ENCODE measurements at regions not wholly inside any gene's neighbourhood (a gene's known extent, or its start where the extent isn't known, plus 50 kb on each side); places are given as distances from the start of the nearest gene placed in this dataset.

GRCh38 chr3:23704298-23704697 is 101.5 kb upstream of the UBE2E1 start:
- Histone ChIP-seq H3K4me3 (ENCODE audit: low read depth in 1 of 2, low read length in 2 of 2) (no peak overlapping the region), H4K20me1 (ENCODE audit: insufficient read depth, low read length) (no peaks in the 10 kb centered on the region), H3K27ac (ENCODE audit: low read length) (no peak overlapping the region), H3K9ac (ENCODE audit: low read depth, low read length) (no peak overlapping the region), H3K79me2 (ENCODE audit: insufficient read depth, low read length) (no peaks in the 10 kb centered on the region), H3K27me3 (ENCODE audit: insufficient read depth, low read length, poor library complexity) (no peaks in the 10 kb centered on the region), H3K9me3 (ENCODE audit: insufficient read depth, low read length, severe bottlenecking) (no peaks in the 10 kb centered on the region), H3K4me2 (ENCODE audit: insufficient read depth, low read length) (no peak overlapping the region), H3K36me3 (ENCODE audit: insufficient read depth, low read length) (no peaks in the 10 kb centered on the region), H3K4me1 (ENCODE audit: insufficient read depth, low read length) (no peaks in the 10 kb centered on the region), H2AFZ (ENCODE audit: low read depth, low read length) (no peak overlapping the region)
- DNase-seq (no peak), ATAC-seq (ENCODE audit: insufficient read depth, low read depth) (no peak)
- TF ChIP-seq, protein P1, sequence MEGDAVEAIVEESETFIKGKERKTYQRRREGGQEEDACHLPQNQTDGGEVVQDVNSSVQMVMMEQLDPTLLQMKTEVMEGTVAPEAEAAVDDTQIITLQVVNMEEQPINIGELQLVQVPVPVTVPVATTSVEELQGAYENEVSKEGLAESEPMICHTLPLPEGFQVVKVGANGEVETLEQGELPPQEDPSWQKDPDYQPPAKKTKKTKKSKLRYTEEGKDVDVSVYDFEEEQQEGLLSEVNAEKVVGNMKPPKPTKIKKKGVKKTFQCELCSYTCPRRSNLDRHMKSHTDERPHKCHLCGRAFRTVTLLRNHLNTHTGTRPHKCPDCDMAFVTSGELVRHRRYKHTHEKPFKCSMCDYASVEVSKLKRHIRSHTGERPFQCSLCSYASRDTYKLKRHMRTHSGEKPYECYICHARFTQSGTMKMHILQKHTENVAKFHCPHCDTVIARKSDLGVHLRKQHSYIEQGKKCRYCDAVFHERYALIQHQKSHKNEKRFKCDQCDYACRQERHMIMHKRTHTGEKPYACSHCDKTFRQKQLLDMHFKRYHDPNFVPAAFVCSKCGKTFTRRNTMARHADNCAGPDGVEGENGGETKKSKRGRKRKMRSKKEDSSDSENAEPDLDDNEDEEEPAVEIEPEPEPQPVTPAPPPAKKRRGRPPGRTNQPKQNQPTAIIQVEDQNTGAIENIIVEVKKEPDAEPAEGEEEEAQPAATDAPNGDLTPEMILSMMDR (IDR thresholded peaks at IDR 0.05; ENCODE audit: borderline replicate concordance, extremely low read depth, low read length, poor library complexity, severe bottlenecking), result no peak

GRCh38 chr3:23706111-23706510 is 99.6 kb upstream of the UBE2E1 start:
- Histone ChIP-seq H3K27ac (ENCODE audit: low read length) (no peak overlapping the region), H3K36me3 (ENCODE audit: insufficient read depth, low read length) (no peaks in the 10 kb centered on the region), H3K9me3 (ENCODE audit: insufficient read depth, low read length, severe bottlenecking) (no peaks in the 10 kb centered on the region), H4K20me1 (ENCODE audit: insufficient read depth, low read length) (no peaks in the 10 kb centered on the region), H3K4me2 (ENCODE audit: insufficient read depth, low read length) (no peak overlapping the region), H3K27me3 (ENCODE audit: insufficient read depth, low read length, poor library complexity) (no peaks in the 10 kb centered on the region), H3K4me1 (ENCODE audit: insufficient read depth, low read length) (no peaks in the 10 kb centered on the region), H2AFZ (ENCODE audit: low read depth, low read length) (no peak overlapping the region), H3K9ac (ENCODE audit: low read depth, low read length) (no peak overlapping the region), H3K4me3 (ENCODE audit: low read depth in 1 of 2, low read length in 2 of 2) (no peak overlapping the region), H3K79me2 (ENCODE audit: insufficient read depth, low read length) (no peaks in the 10 kb centered on the region)
- TF ChIP-seq, protein P1 (IDR thresholded peaks at IDR 0.05; ENCODE audit: borderline replicate concordance, extremely low read depth, low read length, poor library complexity, severe bottlenecking), result no peak
- no peak for TF ChIP-seq EZH2 (IDR thresholded peaks at IDR 0.05; ENCODE audit: borderline replicate concordance, low read depth, low read length, severe bottlenecking)
- ATAC-seq (ENCODE audit: insufficient read depth, low read depth) (no peak), DNase-seq (no peak)

GRCh38 chr3:23709987-23710386 is 95.8 kb upstream of the UBE2E1 start:
- H3K36me3 ChIP-seq (ENCODE audit: insufficient read depth, low read length), result no peaks in the 10 kb centered on the region
- no peaks in the 10 kb centered on the region for H4K20me1 ChIP-seq (ENCODE audit: insufficient read depth, low read length)
- H3K4me2 ChIP-seq (ENCODE audit: insufficient read depth, low read length), result no peak overlapping the region
- no peaks in the 10 kb centered on the region for H3K79me2 ChIP-seq (ENCODE audit: insufficient read depth, low read length)
- TF ChIP-seq, protein P1 (IDR thresholded peaks at IDR 0.05; ENCODE audit: borderline replicate concordance, extremely low read depth, low read length, poor library complexity, severe bottlenecking), result no peak
- no peak for TF ChIP-seq EZH2 (IDR thresholded peaks at IDR 0.05; ENCODE audit: borderline replicate concordance, low read depth, low read length, severe bottlenecking)
- no peak overlapping the region for H3K4me3 ChIP-seq (ENCODE audit: low read depth in 1 of 2, low read length in 2 of 2)
- H3K9ac ChIP-seq (ENCODE audit: low read depth, low read length), result no peak overlapping the region
- no peak overlapping the region for H2AFZ ChIP-seq (ENCODE audit: low read depth, low read length)
- no peaks in the 10 kb centered on the region for H3K27me3 ChIP-seq (ENCODE audit: insufficient read depth, low read length, poor library complexity)
- ATAC-seq (ENCODE audit: insufficient read depth, low read depth), result no peak
- H3K4me1 ChIP-seq (ENCODE audit: insufficient read depth, low read length), result no peaks in the 10 kb centered on the region
- no peaks in the 10 kb centered on the region for H3K9me3 ChIP-seq (ENCODE audit: insufficient read depth, low read length, severe bottlenecking)
- no peak overlapping the region for H3K27ac ChIP-seq (ENCODE audit: low read length)
- DNase-seq, result no peak

GRCh38 chr3:23710555-23710954 is 95.2 kb upstream of the UBE2E1 start:
- Histone ChIP-seq H3K27me3 (ENCODE audit: insufficient read depth, low read length, poor library complexity) (no peaks in the 10 kb centered on the region), H3K27ac (ENCODE audit: low read length) (no peak overlapping the region), H2AFZ (ENCODE audit: low read depth, low read length) (no peak overlapping the region), H3K9me3 (ENCODE audit: insufficient read depth, low read length, severe bottlenecking) (no peaks in the 10 kb centered on the region), H3K9ac (ENCODE audit: low read depth, low read length) (no peak overlapping the region), H4K20me1 (ENCODE audit: insufficient read depth, low read length) (no peaks in the 10 kb centered on the region), H3K4me2 (ENCODE audit: insufficient read depth, low read length) (no peak overlapping the region), H3K4me3 (ENCODE audit: low read depth in 1 of 2, low read length in 2 of 2) (no peak overlapping the region), H3K4me1 (ENCODE audit: insufficient read depth, low read length) (no peaks in the 10 kb centered on the region), H3K79me2 (ENCODE audit: insufficient read depth, low read length) (no peaks in the 10 kb centered on the region), H3K36me3 (ENCODE audit: insufficient read depth, low read length) (no peaks in the 10 kb centered on the region)
- TF ChIP-seq, protein P1 (IDR thresholded peaks at IDR 0.05; ENCODE audit: borderline replicate concordance, extremely low read depth, low read length, poor library complexity, severe bottlenecking), result no peak
- no peak for TF ChIP-seq EZH2 (IDR thresholded peaks at IDR 0.05; ENCODE audit: borderline replicate concordance, low read depth, low read length, severe bottlenecking)
- no peak for DNase-seq
- ATAC-seq (ENCODE audit: insufficient read depth, low read depth), result no peak
